ENCODE measurements at regions not wholly inside any gene's neighbourhood (a gene's known extent, or its start where the extent isn't known, plus 50 kb on each side); places are given as distances from the start of the nearest gene placed in this dataset.

DNA sequence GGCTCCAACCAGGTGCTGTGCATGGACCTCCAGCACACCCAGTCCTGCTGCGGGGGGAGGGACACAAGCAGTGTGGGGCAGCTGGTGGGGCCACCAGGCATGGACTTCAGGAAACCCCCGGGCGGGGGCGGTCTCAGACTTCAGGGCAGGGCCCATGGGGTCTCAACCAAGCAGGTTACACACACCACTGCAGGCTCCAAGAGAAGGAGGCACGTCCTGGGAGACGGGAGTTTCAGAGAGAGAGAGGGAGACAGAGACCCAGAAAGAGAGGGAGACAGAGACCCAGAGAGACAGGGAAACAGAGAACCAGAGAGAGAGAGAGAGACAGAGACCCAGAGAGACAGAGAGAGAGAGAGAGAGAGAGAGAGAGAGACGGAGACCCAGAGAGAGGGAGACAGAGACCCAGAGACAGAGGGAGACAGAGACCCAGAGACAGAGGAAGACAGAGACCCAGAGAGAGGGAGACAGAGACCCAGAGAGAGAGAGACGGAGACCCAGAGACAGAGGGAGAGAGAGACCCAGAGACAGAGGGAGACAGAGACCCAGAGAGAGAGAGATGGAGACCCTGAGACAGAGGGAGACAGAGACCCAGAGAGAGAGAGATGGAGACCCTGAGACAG, 128.9 kb downstream of the NCOR2 start:
- TF ChIP-seq, protein P1, sequence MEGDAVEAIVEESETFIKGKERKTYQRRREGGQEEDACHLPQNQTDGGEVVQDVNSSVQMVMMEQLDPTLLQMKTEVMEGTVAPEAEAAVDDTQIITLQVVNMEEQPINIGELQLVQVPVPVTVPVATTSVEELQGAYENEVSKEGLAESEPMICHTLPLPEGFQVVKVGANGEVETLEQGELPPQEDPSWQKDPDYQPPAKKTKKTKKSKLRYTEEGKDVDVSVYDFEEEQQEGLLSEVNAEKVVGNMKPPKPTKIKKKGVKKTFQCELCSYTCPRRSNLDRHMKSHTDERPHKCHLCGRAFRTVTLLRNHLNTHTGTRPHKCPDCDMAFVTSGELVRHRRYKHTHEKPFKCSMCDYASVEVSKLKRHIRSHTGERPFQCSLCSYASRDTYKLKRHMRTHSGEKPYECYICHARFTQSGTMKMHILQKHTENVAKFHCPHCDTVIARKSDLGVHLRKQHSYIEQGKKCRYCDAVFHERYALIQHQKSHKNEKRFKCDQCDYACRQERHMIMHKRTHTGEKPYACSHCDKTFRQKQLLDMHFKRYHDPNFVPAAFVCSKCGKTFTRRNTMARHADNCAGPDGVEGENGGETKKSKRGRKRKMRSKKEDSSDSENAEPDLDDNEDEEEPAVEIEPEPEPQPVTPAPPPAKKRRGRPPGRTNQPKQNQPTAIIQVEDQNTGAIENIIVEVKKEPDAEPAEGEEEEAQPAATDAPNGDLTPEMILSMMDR (IDR thresholded peaks at IDR 0.05) = no peak
- H3K4me3 ChIP-seq = no peak overlapping the region
- ATAC-seq = no peak
- H3K4me1 ChIP-seq (ENCODE audit: low read depth) = no peaks in the 10 kb centered on the region
- H3K9me3 ChIP-seq = no peaks in the 10 kb centered on the region
- intact Hi-C loops (cut with DNase I, micrococcal nuclease) = no loop called here
- no peak for DNase-seq
- H3K36me3 ChIP-seq (ENCODE audit: low read depth) = no peaks in the 10 kb centered on the region

DNA sequence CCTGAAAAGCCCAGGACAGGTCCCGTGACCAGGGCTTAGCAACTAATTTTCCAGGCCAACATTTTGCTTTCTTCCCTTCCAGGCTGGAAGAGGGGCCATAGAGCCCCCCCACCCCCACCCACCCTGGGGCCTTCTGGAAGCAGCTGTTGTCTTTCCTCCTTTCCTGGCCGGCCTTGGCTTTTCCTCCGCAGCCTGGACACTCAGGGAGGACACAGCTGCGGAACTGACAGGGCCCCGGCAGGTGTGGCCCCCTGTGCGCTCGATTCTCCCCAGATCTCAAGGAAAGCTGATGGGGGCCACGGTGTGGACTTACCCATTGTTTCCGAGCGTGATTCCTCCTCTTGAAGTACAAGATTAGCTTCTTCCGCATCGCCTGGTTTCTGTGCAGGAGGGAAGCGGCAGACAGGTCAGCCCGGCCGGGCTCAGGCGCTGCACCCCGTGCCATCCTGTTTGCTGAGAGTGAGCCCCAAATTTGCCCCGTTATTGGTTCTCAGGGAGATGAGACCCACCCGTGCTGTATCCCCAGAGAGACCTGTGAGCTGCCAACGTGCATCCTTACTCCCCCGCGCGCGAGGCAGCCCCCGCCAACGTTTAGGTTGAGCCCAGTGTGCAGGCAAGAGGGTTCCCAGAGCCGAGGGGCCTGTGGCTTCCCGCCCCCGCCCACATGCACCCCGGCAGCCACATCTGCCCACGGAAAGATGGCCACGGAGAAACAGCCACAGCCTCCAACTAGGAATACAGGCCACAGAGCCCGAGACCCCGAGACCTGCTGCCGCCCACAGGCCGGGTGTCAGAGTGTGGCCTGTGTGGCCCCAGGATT, 129.6 kb downstream of the NCOR2 start:
- no peak for DNase-seq
- no peak for ATAC-seq
- Histone ChIP-seq H3K9me3 (no peaks in the 10 kb centered on the region), H3K4me1 (ENCODE audit: low read depth) (no peaks in the 10 kb centered on the region), H3K4me3 (no peak overlapping the region), H3K36me3 (ENCODE audit: low read depth) (no peaks in the 10 kb centered on the region)
- intact Hi-C loops (cut with DNase I, micrococcal nuclease) = no loop called here
- TF ChIP-seq, protein P1 (IDR thresholded peaks at IDR 0.05) = no peak

DNA sequence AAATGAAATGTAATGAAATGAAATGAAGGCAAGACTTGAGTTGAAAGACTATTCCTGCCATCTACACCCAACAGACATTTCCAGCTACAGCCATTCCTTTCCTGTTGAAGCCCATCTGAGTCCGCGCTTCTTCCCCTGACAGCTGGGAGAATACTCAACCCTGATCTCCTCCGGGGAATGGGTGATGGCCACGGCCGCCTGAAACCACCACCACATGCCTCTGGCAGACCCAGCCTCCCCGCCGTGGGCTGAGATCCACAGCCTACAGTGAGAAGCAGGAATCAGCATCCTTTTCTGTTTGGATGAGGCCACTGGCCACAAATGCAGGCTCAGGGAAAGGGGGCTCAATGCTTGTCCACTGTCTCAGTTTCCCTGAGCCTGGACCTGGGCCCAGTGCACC, 130.3 kb downstream of the NCOR2 start:
- Histone ChIP-seq H3K9me3 (no peaks in the 10 kb centered on the region), H3K4me3 (no peak overlapping the region), H3K36me3 (ENCODE audit: low read depth) (no peaks in the 10 kb centered on the region), H3K4me1 (ENCODE audit: low read depth) (no peaks in the 10 kb centered on the region)
- DNase-seq (no peak), ATAC-seq (no peak)
- intact Hi-C loops (cut with DNase I, micrococcal nuclease) = no loop called here
- TF ChIP-seq, protein P1 (IDR thresholded peaks at IDR 0.05) = no peak

DNA sequence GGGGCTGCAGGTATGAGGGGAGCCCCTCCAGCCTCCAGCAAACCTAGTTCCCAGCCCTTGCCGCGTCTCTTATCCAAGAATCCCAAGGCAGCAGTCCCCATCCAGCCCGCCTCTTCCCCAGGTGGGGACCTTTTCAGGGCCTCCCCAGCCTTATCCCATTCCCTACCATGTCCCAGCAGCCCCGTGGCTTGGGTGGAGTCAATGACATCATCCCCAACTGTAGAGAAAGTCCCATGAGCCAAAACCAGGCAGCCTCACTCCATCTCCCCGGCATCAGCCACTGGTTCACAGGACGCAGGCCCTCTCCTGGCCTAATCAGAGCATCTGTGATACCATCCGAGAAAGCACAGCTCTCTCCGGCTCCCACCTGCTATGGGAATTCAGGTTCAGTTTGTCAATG, 131.0 kb downstream of the NCOR2 start:
- intact Hi-C loops (cut with DNase I, micrococcal nuclease) = no loop called here
- Histone ChIP-seq H3K4me1 (ENCODE audit: low read depth) (no peaks in the 10 kb centered on the region), H3K36me3 (ENCODE audit: low read depth) (no peaks in the 10 kb centered on the region), H3K4me3 (no peak overlapping the region), H3K9me3 (no peaks in the 10 kb centered on the region)
- ATAC-seq = no peak
- TF ChIP-seq, protein P1 (IDR thresholded peaks at IDR 0.05) = no peak
- DNase-seq = no peak

DNA sequence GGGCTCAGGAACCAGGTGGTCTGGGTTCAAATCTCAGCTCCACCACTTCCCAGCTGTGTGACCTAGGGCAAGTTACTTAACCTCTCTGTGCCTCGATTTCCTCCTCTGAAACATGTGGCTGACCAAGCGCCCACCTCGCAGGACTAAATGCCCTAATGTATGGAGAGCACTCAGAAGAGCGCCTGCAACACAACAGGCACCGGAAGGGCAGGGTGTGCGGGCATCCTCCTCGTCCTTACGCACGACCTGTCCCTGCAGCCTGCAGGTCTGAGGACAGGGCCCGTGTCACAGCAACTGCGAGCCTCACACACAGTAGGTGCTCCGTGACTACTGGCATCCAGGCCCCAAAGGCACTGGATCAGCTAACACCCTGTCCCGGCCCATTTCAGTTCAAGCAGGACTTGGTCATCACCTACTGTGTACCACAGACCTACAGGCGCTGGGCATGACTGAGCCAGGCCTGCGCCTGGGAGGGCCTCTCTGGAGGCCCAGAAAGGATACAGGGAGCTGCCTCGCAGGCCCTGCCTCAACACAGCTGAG, 131.5 kb downstream of the NCOR2 start:
- DNase-seq (no peak), ATAC-seq (no peak)
- Histone ChIP-seq H3K4me1 (ENCODE audit: low read depth) (no peaks in the 10 kb centered on the region), H3K9me3 (no peaks in the 10 kb centered on the region), H3K4me3 (no peak overlapping the region), H3K36me3 (ENCODE audit: low read depth) (no peaks in the 10 kb centered on the region)
- TF ChIP-seq, protein P1 (IDR thresholded peaks at IDR 0.05) = no peak
- intact Hi-C loops (cut with DNase I, micrococcal nuclease) = no loop called here
